ENCODE measurements at regions not wholly inside any gene's neighbourhood (a gene's known extent, or its start where the extent isn't known, plus 50 kb on each side); places are given as distances from the start of the nearest gene placed in this dataset.

GRCh38 chr5:2240118-2240904 is 357.6 kb upstream of the IRX4 start:
- TF ChIP-seq CTCF (IDR thresholded peaks at IDR 0.05): no peak
- no peak for TF ChIP-seq POLR2A (IDR thresholded peaks at IDR 0.05)

All from suprapubic skin (tissue), 3 donors.